Endothelial cell of umbilical vein (primary cell): ENCODE measurements at regions not wholly inside any gene's neighbourhood (a gene's known extent, or its start where the extent isn't known, plus 50 kb on each side); places are given as distances from the start of the nearest gene placed in this dataset.

Experiments
- BruUV-seq: library from RNA; stranded (reverse); fragments of 400-500 nt; replicated peaks from 2 replicates; lab custom pipeline; 2021; lab: Mats Ljungman, UMichigan
- CTCF ChIA-PET: fragments of 300-600, 350-600 bp; sonication (Branson Sonifier 250); formaldehyde crosslinking; loops from one replicate; lab custom pipeline; 2021; ENCODE audit warnings: antibody characterized with exemption, inconsistent platforms; lab: Charles Lee
- POLR2A ChIA-PET: fragments of 300-600, 350-600 bp; sonication (Branson Sonifier 250); formaldehyde crosslinking; loops from one replicate; lab custom pipeline; 2021; ENCODE audit warnings: antibody characterized with exemption, inconsistent platforms; lab: Charles Lee
- DNase-seq: peaks from one replicate; pipeline ENCODE4 v3.0.0-alpha.2; 2011; ENCODE audit warnings: low read depth, low spot score
- FAIRE-seq: peaks from 2 replicates; lab custom pipeline; 2011; peaks lifted over from hg19 to GRCh38; lab: Jason Lieb, UNC
- H2AFZ ChIP-seq: 2 replicates; pipeline ENCODE4 v1.6.0; 2012; ENCODE audit warnings: low read depth, low read length, control low read depth, inconsistent platforms
- H3K27ac ChIP-seq: 2 replicates; pipeline ENCODE4 v1.5.1; 2011; ENCODE audit warnings: low read depth, mild to moderate bottlenecking, control low read depth, low read length, moderate library complexity; ENCODE audit not compliant: insufficient read depth
- H3K27me3 ChIP-seq, 2 experiments: 2 replicates each; pipeline versions ENCODE4 v1.6.0 to v1.6.1; 2011; ENCODE audit warnings: low read length in 2 of 2, mixed read lengths in 1 of 2; ENCODE audit not compliant: control insufficient read depth in 2 of 2, insufficient read depth in 2 of 2
- H3K36me3 ChIP-seq, 2 experiments: 2 replicates in 1 of 2; 3 replicates in 1 of 2; pipeline ENCODE4 v1.5.1; 2011; ENCODE audit warnings: low read length in 2 of 2, mild to moderate bottlenecking in 1 of 2, moderate library complexity in 1 of 2; ENCODE audit not compliant: control insufficient read depth in 2 of 2, insufficient read depth in 2 of 2; ENCODE audit errors: extremely low read depth in 1 of 2
- H3K4me1 ChIP-seq: 3 replicates; pipeline ENCODE4 v1.5.1; 2011; ENCODE audit warnings: mild to moderate bottlenecking, low read length; ENCODE audit not compliant: control insufficient read depth, insufficient read depth; ENCODE audit errors: extremely low read depth
- H3K4me2 ChIP-seq: 2 replicates; pipeline ENCODE4 v1.6.1; 2011; ENCODE audit warnings: low read length, control low read depth, mixed read lengths; ENCODE audit not compliant: insufficient read depth
- H3K4me3 ChIP-seq, 3 experiments: fragments of 200-600 bp in 1 of 3; sonication (generic), shearing (Covaris generic) in 1 of 3; replicated peaks in 1 of 3; 2 replicates each; pipeline ENCODE4 v1.5.1; 2011 to 2016; ENCODE audit warnings: control low read depth in 3 of 3, low read length in 3 of 3, mild to moderate bottlenecking in 2 of 3, inconsistent platforms in 1 of 3, low read depth in 1 of 3, moderate library complexity in 1 of 3; ENCODE audit not compliant: insufficient read depth in 1 of 3
- H3K79me2 ChIP-seq: 2 replicates; pipeline ENCODE4 v1.6.0; 2012; ENCODE audit warnings: low read length, inconsistent platforms; ENCODE audit not compliant: control insufficient read depth, insufficient read depth
- H3K9ac ChIP-seq: replicated peaks from 2 replicates; pipeline ENCODE3; 2011; ENCODE audit warnings: low read length, control low read depth; ENCODE audit not compliant: insufficient read depth; ENCODE audit errors: extremely low read depth
- H3K9me1 ChIP-seq: replicated peaks from 3 replicates; pipeline ENCODE4 v1.6.0; 2011; ENCODE audit warnings: mild to moderate bottlenecking, low read length; ENCODE audit not compliant: control insufficient read depth, insufficient read depth; ENCODE audit errors: extremely low read depth
- H3K9me3 ChIP-seq: replicated peaks from 2 replicates; pipeline ENCODE4 v1.5.1; 2012; ENCODE audit warnings: low read length, inconsistent platforms; ENCODE audit not compliant: control insufficient read depth, insufficient read depth
- H4K20me1 ChIP-seq: replicated peaks from 2 replicates; pipeline ENCODE3; 2011; ENCODE audit warnings: mild to moderate bottlenecking, low read length; ENCODE audit not compliant: control insufficient read depth, insufficient read depth; ENCODE audit errors: extremely low read depth
- EZH2 ChIP-seq: IDR thresholded peaks from 2 replicates; pipeline ENCODE4 v1.6.1; 2012; ENCODE audit warnings: borderline replicate concordance, low read depth, mild to moderate bottlenecking, moderate library complexity, low read length, inconsistent platforms; ENCODE audit not compliant: severe bottlenecking
- FOS ChIP-seq: IDR thresholded peaks from 2 replicates; pipeline ENCODE4 v1.6.1; 2011; ENCODE audit warnings: mild to moderate bottlenecking, low read length, moderate library complexity, borderline replicate concordance; ENCODE audit not compliant: insufficient read depth
- GATA2 ChIP-seq: IDR thresholded peaks from 2 replicates; pipeline ENCODE4 v1.7.0; 2011; ENCODE audit warnings: low read depth, mild to moderate bottlenecking, moderate library complexity, mixed read lengths, low read length; ENCODE audit not compliant: insufficient read length, insufficient read depth
- JUN ChIP-seq: IDR thresholded peaks from 2 replicates; pipeline ENCODE4 v1.6.1; 2011; ENCODE audit warnings: borderline replicate concordance, low read depth; ENCODE audit not compliant: insufficient read length, insufficient read depth
- MYC ChIP-seq: IDR thresholded peaks from one replicate; pipeline ENCODE4 v1.6.1; 2011; ENCODE audit warnings: mild to moderate bottlenecking, low read depth, low read length
- POLR2A ChIP-seq: IDR thresholded peaks from 2 replicates; pipeline ENCODE4 v1.6.1; 2012; ENCODE audit warnings: low read depth, mild to moderate bottlenecking, control low read depth, low read length
- POLR2AphosphoS5 ChIP-seq: IDR thresholded peaks from 2 replicates; pipeline ENCODE4 v1.6.1; 2012; ENCODE audit warnings: low read depth, mild to moderate bottlenecking, control low read depth, low read length, moderate library complexity; ENCODE audit not compliant: insufficient read depth
- dilution Hi-C: fragments of 300-500 bp; cut with MboI; formaldehyde crosslinking; loops from one replicate; pipeline ENCODE4 v1.15.0; 2019; ENCODE audit warnings: low sequenced_read_pairs; ENCODE audit not compliant: extremely low pct_ligation_motif_present
- intact Hi-C: fragments of 100-400 bp; cut with micrococcal nuclease; formaldehyde crosslinking; loops from one replicate; pipeline ENCODE4 v1.10.0; 2022
- TF ChIP-seq, protein P1 (sequence below), 2 donors: IDR thresholded peaks; 1 replicate in 1 of 2; 2 replicates in 1 of 2; pipeline ENCODE4 v1.5.1; 2011; ENCODE audit warnings: low read length in 2 of 2, mild to moderate bottlenecking in 2 of 2, moderate library complexity in 2 of 2, control low read depth in 1 of 2, inconsistent platforms in 1 of 2, low read depth in 1 of 2; ENCODE audit not compliant: insufficient read depth in 1 of 2; ENCODE audit errors: extremely low read depth in 1 of 2
- TF ChIP-seq, protein P2 (sequence below): IDR thresholded peaks from 2 replicates; pipeline ENCODE4 v1.6.1; 2011; ENCODE audit not compliant: insufficient read depth, insufficient read length

DNA sequence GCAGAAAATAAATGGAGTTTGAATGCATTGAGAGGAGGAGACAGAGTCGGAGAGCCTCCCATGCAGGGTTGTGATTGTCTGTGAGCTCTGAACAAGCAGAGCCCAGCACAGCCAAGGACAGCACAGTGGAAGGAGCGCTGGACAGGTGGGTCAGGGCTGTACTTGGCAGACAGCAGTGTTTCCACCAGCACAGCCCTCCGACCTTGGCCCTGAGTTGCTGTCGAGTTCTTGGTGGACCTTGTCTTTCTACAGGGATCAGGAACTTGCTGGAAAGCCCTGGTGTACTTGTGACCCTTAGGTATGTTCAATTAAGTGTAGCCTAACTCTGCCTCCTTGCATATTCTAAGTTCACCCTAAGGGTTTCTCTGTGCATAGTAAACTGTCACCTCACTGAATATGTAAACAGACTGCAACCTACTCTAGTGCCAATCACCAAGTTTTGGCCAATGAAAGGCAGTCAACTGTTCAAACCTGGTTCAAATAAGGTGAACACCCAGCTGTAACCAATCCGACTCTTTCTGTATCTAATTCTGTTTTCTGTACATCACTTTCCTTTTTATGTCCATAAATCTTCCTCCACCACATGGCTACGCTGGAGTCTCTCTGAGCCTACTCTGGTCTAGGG lies 86.6 kb upstream of the SLC25A33 start:
- H3K4me3 ChIP-seq = no peak overlapping the region
- FAIRE-seq = no peak
- no peak overlapping the region for H3K4me2 ChIP-seq
- ChIA-PET POLR2A (no interaction called here), CTCF (interaction anchor here (1.1 to 4.8 kb wide), 2 partner anchors 11 to 163 kb away, joined by 3 to 35 read pairs; no protein-coding TSS in a partner anchor)
- intact Hi-C loops (no loop called here), dilution Hi-C loops (no loop called here)
- H3K27me3 ChIP-seq = no peaks in the 10 kb centered on the region
- no peaks in the 10 kb centered on the region for H3K36me3 ChIP-seq
- BruUV-seq = no TSS peak
- H3K27ac ChIP-seq = no peak overlapping the region
- no peak overlapping the region for H3K9ac ChIP-seq
- no peak for DNase-seq
- H4K20me1 ChIP-seq = no peaks in the 10 kb centered on the region
- H3K79me2 ChIP-seq = no peaks in the 10 kb centered on the region
- no peak overlapping the region for H2AFZ ChIP-seq
- no peaks in the 10 kb centered on the region for H3K9me3 ChIP-seq
- no peak for TF ChIP-seq JUN
- TF ChIP-seq EZH2 = no peak
- TF ChIP-seq MYC = no peak
- TF ChIP-seq POLR2AphosphoS5 = no peak
- TF ChIP-seq, protein P1, sequence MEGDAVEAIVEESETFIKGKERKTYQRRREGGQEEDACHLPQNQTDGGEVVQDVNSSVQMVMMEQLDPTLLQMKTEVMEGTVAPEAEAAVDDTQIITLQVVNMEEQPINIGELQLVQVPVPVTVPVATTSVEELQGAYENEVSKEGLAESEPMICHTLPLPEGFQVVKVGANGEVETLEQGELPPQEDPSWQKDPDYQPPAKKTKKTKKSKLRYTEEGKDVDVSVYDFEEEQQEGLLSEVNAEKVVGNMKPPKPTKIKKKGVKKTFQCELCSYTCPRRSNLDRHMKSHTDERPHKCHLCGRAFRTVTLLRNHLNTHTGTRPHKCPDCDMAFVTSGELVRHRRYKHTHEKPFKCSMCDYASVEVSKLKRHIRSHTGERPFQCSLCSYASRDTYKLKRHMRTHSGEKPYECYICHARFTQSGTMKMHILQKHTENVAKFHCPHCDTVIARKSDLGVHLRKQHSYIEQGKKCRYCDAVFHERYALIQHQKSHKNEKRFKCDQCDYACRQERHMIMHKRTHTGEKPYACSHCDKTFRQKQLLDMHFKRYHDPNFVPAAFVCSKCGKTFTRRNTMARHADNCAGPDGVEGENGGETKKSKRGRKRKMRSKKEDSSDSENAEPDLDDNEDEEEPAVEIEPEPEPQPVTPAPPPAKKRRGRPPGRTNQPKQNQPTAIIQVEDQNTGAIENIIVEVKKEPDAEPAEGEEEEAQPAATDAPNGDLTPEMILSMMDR (IDR thresholded peaks at IDR 0.05; ENCODE audit: extremely low read depth in 1 of 2, insufficient read depth in 1 of 2, low read depth in 1 of 2, low read length in 2 of 2) = no peak
- no peak for TF ChIP-seq GATA2
- TF ChIP-seq, protein P2, sequence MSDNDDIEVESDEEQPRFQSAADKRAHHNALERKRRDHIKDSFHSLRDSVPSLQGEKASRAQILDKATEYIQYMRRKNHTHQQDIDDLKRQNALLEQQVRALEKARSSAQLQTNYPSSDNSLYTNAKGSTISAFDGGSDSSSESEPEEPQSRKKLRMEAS = no peak
- no peak for TF ChIP-seq FOS
- no peak for TF ChIP-seq POLR2A
- no peaks in the 10 kb centered on the region for H3K9me1 ChIP-seq
- peaks cover 4% of the 10 kb centered on the region for H3K4me1 ChIP-seq
